Gastrocnemius medialis (tissue), 4 donors: ENCODE measurements at regions not wholly inside any gene's neighbourhood (a gene's known extent, or its start where the extent isn't known, plus 50 kb on each side); places are given as distances from the start of the nearest gene placed in this dataset.

Experiments used
- ATAC-seq, 2 donors: fragments of 150-250 bp; one replicate each; pipeline ENCODE4 v1.9.1; 2016
- DNase-seq, 2 donors: peaks; one replicate each; pipeline ENCODE4 v3.0.0-alpha.2; 2019
- H3K27ac ChIP-seq, 4 donors: fragments of 200-600 bp; sonication (generic); 1 replicate in 1 of 4; 2 replicates in 3 of 4; pipeline ENCODE4 v1.5.1; 2016 to 2018; ENCODE audit warnings: mild to moderate bottlenecking in 2 of 4, moderate library complexity in 1 of 4
- H3K27me3 ChIP-seq, 3 donors: fragments of 200-600 bp; sonication (generic) in 2 of 3; 1 replicate in 1 of 3; 2 replicates in 2 of 3; pipeline versions ENCODE4 v1.5.1 to v1.6.0; 2016 to 2019; ENCODE audit warnings: mild to moderate bottlenecking in 1 of 3, moderate library complexity in 1 of 3
- H3K36me3 ChIP-seq, 2 donors: fragments of 200-600 bp; sonication (generic) in 1 of 2; one replicate each; pipeline ENCODE4 v1.5.1; 2017 to 2018
- H3K4me1 ChIP-seq, 2 donors: fragments of 200-600 bp; sonication (generic) in 1 of 2; one replicate each; pipeline ENCODE4 v1.5.1; 2016 to 2017; ENCODE audit warnings: mild to moderate bottlenecking in 2 of 2
- H3K4me3 ChIP-seq, 4 donors: fragments of 200-600 bp; sonication (generic) in 3 of 4; 1 replicate in 1 of 4; 2 replicates in 3 of 4; pipeline ENCODE4 v1.5.1; 2016 to 2019; ENCODE audit warnings: mild to moderate bottlenecking in 2 of 4
- H3K9me3 ChIP-seq, 3 donors: fragments of 200-600 bp; sonication (generic) in 2 of 3; 1 replicate in 1 of 3; 2 replicates in 2 of 3; pipeline ENCODE4 v1.5.1; 2016 to 2019
- CTCF ChIP-seq, 5 experiments: fragments of 450-650 bp in 3 of 5; fragments of 200-600 bp in 2 of 5; sonication (generic) in 2 of 5; IDR thresholded peaks in 4 of 5; conservative IDR thresholded peaks in 1 of 5; 1 replicate in 4 of 5; 2 replicates in 1 of 5; pipeline ENCODE4 v1.5.1; 2016 to 2019; ENCODE audit warnings: antibody characterized with exemption in 5 of 5, mild to moderate bottlenecking in 3 of 5, moderate library complexity in 3 of 5
- POLR2A ChIP-seq, 2 donors: fragments of 450-650 bp; IDR thresholded peaks; one replicate each; pipeline ENCODE4 v1.6.1; 2017; ENCODE audit warnings: antibody characterized with exemption in 2 of 2, mild to moderate bottlenecking in 2 of 2, moderate library complexity in 2 of 2
- in situ Hi-C, 4 donors: fragments of 200-750 bp; cut with MboI; loops; one replicate each; pipeline versions ENCODE4 v1.15.0 to v1.8.0; 2017; ENCODE audit warnings: low sequenced_read_pairs in 4 of 4
- intact Hi-C: fragments of 100-400 bp; cut with DNase I; formaldehyde crosslinking; loops from one replicate; pipeline ENCODE4 v1.15.1; 2023; ENCODE audit warnings: low total_unique reads

DNA sequence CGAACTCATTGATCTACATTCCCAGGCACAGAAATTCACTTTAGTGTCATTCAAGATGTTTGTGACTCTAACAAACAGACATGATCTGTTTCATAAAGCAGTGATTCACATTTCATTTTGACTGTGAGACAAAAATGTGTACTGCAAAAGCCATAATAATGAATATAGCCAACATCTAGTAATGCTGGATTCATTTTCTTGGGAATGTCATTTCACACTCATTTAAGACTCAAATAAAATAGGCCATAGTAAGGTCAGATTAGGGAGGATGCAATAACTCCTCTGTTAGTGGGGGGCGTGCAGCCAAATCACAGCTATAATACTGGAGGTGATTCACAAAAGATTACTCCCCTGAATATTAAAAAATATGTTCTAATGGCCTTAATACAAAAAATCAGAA lies 566.6 kb upstream of the ZWINT start:
- in situ Hi-C loops (no loop called here), intact Hi-C loops (no loop called here)
- H3K27me3 ChIP-seq: no peaks in the 10 kb centered on the region
- H3K4me1 ChIP-seq: no peaks in the 10 kb centered on the region
- TF ChIP-seq CTCF (IDR thresholded peaks at IDR 0.05 in 4 of 5, conservative IDR thresholded peaks at IDR 0.05 in 1 of 5): no peak
- TF ChIP-seq POLR2A (IDR thresholded peaks at IDR 0.05): no peak
- DNase-seq (no peak), ATAC-seq (no peak)
- H3K27ac ChIP-seq: no peak overlapping the region
- no peaks in the 10 kb centered on the region for H3K9me3 ChIP-seq
- H3K36me3 ChIP-seq: no peaks in the 10 kb centered on the region
- H3K4me3 ChIP-seq: no peak overlapping the region

DNA sequence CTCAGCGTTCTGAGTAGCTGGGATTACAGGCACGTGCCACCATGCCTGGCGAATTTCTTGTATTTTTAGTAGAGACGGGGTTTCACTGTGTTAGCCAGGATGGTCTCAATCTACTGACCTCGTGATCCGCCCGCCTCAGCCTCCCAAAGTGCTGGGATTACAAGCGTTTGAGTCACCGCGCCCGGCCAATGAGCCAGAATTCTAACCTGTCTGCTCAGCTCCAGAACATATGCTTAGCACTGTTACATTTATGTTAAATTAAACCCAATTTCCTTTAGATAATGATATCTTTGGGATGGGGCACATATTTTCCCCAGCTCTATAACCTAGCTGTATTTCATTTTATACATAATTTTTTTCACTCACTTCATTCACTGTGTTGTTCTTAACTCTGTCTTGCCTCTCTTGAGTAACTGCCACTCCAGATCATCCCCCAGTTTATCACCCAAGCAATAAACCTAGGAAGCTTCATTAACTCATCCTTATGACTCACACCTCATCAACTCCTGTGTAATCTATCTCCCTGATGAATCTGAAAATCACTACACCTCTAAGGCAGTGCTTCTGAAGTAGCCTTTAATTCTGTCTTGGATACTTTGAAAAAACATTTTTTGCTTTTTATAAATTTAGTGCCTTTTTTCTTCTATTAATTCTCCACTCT lies 559.7 kb upstream of the ZWINT start:
- Histone ChIP-seq H3K4me3 (no peak overlapping the region), H3K9me3 (no peaks in the 10 kb centered on the region), H3K36me3 (no peaks in the 10 kb centered on the region), H3K27me3 (no peaks in the 10 kb centered on the region), H3K4me1 (no peaks in the 10 kb centered on the region), H3K27ac (no peak overlapping the region)
- ATAC-seq (no peak), DNase-seq (no peak)
- no peak for TF ChIP-seq CTCF (IDR thresholded peaks at IDR 0.05 in 4 of 5, conservative IDR thresholded peaks at IDR 0.05 in 1 of 5)
- TF ChIP-seq POLR2A (IDR thresholded peaks at IDR 0.05): no peak
- intact Hi-C loops: no loop called here
- in situ Hi-C loops: no loop called here

DNA sequence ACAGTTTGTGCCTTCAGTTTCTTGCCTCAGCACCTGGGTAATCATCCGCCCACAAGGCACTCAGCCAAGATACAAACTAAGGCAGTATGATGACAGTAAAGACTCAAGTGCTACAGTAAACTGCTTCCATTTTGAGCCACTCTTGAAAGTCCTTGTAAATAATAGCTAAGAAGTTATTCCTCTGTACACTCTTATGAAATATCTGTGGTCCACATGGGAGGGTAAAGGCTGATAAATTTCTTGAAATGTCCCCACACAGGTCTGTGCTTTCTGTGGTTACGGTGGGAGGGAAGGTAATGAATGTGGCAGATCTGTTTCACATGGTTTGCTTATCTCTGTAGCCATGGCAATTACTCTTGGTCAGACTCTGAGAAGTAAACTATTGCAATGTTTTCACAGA lies 551.0 kb upstream of the ZWINT start:
- in situ Hi-C loops (no loop called here), intact Hi-C loops (no loop called here)
- Histone ChIP-seq H3K4me1 (no peaks in the 10 kb centered on the region), H3K36me3 (no peaks in the 10 kb centered on the region), H3K27me3 (no peaks in the 10 kb centered on the region), H3K27ac (no peak overlapping the region), H3K9me3 (no peaks in the 10 kb centered on the region), H3K4me3 (no peak overlapping the region)
- TF ChIP-seq POLR2A (IDR thresholded peaks at IDR 0.05): no peak
- no peak for TF ChIP-seq CTCF (IDR thresholded peaks at IDR 0.05 in 4 of 5, conservative IDR thresholded peaks at IDR 0.05 in 1 of 5)
- DNase-seq (no peak), ATAC-seq (no peak)

GRCh38 chr10:56905051-56905450 lies 544.0 kb upstream of the ZWINT start:
- H3K36me3 ChIP-seq: no peaks in the 10 kb centered on the region
- in situ Hi-C loops (no loop called here), intact Hi-C loops (no loop called here)
- no peak for ATAC-seq
- H3K27ac ChIP-seq: no peak overlapping the region
- no peaks in the 10 kb centered on the region for H3K27me3 ChIP-seq
- DNase-seq: no peak
- no peaks in the 10 kb centered on the region for H3K9me3 ChIP-seq
- H3K4me3 ChIP-seq: no peak overlapping the region
- TF ChIP-seq CTCF (IDR thresholded peaks at IDR 0.05 in 4 of 5, conservative IDR thresholded peaks at IDR 0.05 in 1 of 5) (no peak), POLR2A (IDR thresholded peaks at IDR 0.05) (no peak)
- no peaks in the 10 kb centered on the region for H3K4me1 ChIP-seq

- no peak overlapping the region for H3K27ac ChIP-seq
- H3K27me3 ChIP-seq: no peaks in the 10 kb centered on the region
- H3K4me3 ChIP-seq: no peak overlapping the region
- TF ChIP-seq CTCF (IDR thresholded peaks at IDR 0.05 in 4 of 5, conservative IDR thresholded peaks at IDR 0.05 in 1 of 5) (no peak), POLR2A (IDR thresholded peaks at IDR 0.05) (no peak)
- DNase-seq (no peak), ATAC-seq (no peak)
- H3K36me3 ChIP-seq: no peaks in the 10 kb centered on the region
- intact Hi-C loops (no loop called here), in situ Hi-C loops (no loop called here)
- H3K4me1 ChIP-seq: no peaks in the 10 kb centered on the region
- H3K9me3 ChIP-seq: no peaks in the 10 kb centered on the region
Measured at GRCh38 chr10:56902554-56902953, 541.5 kb upstream of the ZWINT start.
